HG03175 (cell line): ENCODE measurements at regions not wholly inside any gene's neighbourhood (a gene's known extent, or its start where the extent isn't known, plus 50 kb on each side); places are given as distances from the start of the nearest gene placed in this dataset.
A peak's percentile ranks its signal among the peaks of the same experiment; 100 is the strongest.

Experiments
- ATAC-seq: cut with Tn5 transposase; IDR thresholded peaks from one replicate; pipeline ENCODE4 v1.9.1; 2021; ENCODE audit warnings: mild to moderate bottlenecking, moderate library complexity; ENCODE audit not compliant: unreplicated experiment

DNA sequence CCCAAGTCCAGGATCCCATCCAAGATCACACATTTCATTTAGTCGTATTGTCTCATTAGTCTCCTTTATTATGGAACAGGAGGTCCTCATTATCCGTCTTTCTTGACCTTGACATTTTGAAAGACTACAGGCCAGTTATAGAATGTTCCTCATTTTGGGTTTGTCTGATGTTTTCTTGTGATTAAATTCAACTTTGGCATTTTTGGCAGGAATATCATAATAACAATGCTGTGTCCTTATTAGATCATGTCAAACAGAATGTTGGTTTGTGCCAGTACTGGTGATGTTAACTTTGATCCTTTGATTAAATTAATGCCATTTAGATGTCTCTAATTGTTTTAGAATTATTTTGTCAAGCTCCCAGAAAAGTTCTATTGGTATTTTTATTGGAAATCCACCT, 106.5 kb upstream of the FRY start:
- ATAC-seq = no peak

GRCh38 chr13:31927219-31927653, 104.3 kb upstream of the FRY start:
- ATAC-seq = no peak

- no peak for ATAC-seq
Observed at GRCh38 chr13:31929031-31929770, 102.4 kb upstream of the FRY start.

DNA sequence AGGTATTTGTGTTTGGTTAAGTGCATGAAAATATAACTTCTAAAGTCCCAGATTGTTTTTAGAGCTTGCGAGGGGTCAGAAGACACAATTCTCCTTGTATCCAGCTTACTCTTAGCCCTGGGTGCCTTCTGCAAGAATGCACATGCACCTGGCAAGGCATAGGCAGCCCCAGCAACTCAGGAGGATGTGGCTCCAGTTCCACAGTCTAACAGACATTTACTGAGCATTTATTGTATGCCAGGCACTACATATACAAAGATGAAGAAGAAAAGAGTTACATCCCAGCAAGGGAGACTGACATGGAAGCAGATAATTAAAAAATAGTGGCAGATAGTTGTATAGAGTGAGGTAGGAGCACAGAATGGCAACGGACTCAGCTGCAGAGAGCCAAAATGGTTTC, 101.1 kb upstream of the FRY start:
- peak; percentile 26 for ATAC-seq

DNA sequence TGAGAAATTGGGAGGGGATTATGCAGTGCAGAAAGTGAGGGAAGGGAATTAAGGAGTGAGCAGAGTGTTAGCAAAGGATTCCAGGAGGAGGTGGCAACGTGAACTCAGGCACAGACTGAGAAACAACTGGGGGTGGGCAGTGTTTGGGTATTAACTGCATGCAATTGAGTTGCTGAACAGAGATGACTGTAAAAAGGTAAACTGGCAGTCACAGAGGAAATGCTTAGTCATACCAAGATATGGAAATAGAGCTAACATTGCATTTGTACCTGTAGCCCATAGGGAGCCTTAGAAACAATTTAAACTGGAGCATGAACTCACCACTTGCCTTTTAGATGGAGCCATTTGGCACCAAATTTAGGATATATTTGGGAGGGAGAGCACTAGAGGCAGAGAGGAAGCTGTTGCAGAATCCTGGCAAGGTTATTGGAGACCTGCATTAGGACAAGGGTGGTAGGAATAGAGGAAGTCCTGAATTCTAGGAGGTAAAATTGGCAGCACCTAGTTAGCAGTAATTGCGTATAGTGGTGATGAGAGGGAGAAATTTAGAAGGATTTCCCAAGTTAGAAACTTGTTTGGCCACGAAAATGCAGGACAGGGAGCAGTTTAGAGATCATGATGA, 100.6 kb upstream of the FRY start:
- ATAC-seq = peak; percentile 100

- no peak for ATAC-seq
Observed at GRCh38 chr13:31937436-31937835, 94.1 kb upstream of the FRY start.

DNA sequence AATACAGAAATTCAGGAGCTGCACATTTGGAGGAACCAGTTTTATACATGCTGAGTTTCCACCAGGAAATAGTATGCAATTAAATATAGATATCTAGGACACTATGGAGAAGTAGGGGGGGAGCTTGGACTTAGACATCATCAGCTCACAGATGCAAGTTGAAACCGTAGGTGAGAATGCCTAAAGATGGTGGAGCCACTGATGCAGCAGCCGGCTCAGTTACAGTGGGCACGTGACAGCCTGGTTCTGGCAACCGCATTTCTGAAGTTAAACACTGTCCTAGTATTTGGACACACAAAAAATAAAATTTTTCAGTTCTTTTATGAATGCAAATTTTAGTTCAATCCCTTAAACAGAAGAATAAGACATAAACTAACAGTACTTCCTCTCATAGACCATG, 91.5 kb upstream of the FRY start:
- no peak for ATAC-seq

DNA sequence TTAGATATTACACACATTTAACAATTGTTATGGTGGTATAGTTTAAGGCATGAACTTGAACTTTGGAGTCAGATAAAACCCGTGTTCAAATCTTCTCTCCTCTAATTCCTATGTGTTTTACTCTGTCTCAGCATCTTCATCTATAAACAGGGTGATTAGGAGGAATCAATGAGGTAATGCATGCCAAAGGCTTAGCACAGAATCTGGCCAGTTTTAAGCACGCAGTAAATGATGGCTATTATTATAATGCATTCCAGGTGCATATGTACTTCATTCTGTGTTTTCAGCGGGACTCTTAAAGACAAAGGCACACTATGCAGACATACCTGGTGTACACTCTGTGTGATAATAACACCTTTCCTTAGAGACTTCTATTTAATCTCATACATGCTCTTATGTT, 88.0 kb upstream of the FRY start:
- ATAC-seq = no peak

- ATAC-seq = no peak
Observed at GRCh38 chr13:31944262-31945160, 87.1 kb upstream of the FRY start.

DNA sequence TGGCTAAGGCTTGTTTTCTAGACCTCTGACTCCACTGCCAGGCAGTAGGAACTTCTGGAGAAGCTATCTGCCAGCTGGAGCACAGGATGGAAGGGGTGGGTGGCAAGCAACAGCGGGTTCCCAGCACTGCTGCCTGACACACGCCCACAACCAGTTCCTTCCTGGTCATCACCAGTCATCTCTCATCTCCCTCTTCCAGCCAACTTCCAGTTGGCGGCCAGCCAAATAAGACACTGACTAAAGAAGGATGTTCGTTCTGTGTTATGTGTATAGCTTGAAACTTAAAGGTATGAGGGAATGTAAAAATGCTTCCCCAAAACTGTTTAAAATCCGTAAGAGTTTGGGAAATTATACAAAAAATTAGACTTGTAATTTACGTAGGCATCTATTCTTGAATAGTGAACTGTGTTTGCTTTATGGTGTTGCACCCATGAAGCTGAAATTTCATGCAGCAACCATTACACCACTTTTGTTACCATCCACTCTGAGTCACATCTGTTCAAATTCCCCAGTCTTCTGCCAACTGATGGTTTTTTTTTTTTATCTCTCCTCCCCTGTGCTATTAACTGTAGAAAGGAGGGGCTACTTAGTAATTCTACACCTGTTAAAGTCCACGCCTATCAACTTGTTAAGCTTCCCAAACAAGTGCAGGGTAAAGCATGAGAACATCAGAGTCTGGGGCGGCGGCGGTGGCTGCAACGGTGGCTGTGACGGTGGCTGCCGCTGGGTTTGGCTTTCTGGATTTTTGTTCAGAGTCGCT, 86.2 kb upstream of the FRY start:
- no peak for ATAC-seq

- ATAC-seq = no peak
Observed at GRCh38 chr13:31946091-31946770, 85.3 kb upstream of the FRY start.

DNA sequence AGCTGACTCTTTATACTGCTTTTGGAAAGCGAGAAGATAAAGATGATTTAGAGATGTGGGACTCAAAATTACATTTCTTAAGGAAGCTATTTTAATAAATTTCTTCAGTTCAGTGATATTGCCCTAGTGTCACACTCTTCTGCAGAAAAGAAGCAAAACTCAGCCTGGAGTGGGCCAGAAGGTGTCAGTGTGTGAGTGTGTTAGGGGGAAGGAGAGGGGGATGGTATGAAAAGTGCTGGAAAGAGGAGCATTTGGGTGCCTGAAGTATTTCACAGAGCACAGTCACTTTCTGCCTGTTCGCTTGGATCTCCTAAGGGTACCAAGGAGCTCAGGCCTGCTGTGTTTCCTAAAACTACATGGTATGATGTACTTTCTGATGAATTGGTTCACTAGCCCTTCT, 84.5 kb upstream of the FRY start:
- ATAC-seq = no peak

DNA sequence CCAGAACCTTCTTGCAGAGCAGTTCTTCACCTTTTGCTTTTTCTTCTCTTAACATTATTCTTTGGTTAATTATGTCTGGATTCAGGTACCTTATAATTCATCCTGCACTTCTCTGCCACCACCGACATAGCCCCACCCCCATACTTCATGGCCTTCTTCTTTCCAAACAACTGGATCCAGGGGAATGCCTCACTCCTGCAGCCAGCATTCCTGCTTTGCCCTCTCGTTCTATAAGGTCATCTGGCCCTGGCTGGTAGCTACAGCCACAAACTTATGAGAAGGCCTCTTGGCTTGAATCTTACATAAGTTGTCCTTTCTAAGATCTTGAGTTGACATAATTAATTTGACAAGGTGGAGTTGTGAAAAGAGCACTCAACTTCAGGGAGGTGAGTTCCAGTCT, 84.1 kb upstream of the FRY start:
- no peak for ATAC-seq

DNA sequence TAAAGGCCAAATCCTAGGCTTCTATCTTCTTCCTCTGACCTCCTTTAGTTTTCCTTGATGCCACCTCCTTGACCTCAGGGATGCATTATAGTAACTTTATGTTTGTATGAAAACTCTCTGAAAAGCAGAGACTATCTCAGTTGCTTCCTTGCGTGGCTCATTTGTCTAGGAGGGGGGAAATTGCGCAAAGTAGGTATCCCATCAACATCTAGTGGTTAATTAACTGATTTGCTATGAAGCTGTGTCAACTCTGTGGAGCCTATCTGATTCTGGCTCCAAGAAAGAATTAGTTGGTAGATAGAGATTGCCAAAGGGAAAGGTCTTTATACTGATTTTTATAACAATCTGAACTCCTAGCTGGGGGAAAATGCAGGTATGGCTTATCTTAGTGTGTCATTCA, 82.1 kb upstream of the FRY start:
- ATAC-seq = no peak

DNA sequence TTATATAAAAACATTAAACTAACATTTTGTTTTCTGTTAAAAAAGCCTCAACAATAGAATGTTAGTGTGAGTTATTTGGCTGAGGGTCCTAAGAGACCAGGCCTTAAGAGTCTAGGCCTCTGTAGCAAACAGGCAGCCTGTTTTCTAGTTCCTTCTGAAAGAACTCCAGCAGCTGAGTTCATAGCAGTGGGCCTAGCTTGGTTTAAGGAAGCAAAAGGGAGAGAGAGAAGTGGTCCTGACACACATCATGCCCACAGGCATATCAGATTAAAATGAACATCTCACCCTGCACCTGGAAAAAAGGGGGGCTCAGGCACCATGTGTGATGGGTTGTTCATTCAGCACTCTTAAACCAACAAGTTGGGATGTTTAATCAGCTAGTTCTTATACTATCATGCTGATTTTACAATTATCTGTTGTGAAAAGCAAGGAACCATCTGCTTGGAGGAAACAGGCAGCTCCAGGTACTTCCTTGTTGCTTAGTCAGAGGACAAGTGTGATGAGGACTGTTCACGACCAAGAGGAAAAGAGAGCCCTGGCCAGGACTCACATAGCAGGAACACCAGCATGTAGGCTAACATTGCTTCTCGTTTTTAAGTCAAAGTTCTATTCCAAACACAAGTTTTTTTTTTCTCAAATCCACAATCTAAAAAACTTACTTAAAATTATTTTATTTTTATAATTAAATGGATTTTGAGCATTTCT, 81.3 kb upstream of the FRY start:
- ATAC-seq = no peak

- peak; percentile 92 for ATAC-seq
Observed at GRCh38 chr13:31951215-31951678, 80.3 kb upstream of the FRY start.

- no peak for ATAC-seq
Observed at GRCh38 chr13:31952641-31953380, 78.8 kb upstream of the FRY start.

DNA sequence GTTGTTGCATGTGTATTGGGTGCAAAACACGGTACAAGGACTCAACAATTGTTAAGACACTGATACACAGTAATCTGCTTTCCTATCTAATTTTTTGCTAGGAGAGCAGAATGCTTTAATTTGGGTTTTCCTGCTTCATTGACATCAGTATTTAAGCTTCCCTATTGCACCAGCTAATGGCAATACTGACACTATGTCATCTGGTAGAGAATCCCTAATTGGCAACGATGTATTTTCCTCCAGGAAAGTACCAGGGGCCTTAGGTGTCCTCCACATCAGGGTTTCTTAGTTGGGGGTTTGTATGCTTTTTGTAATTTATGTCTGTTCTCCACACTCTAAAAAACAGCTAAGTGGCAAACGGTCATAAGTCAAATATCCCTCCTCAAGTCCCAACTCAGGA, 76.5 kb upstream of the FRY start:
- no peak for ATAC-seq

DNA sequence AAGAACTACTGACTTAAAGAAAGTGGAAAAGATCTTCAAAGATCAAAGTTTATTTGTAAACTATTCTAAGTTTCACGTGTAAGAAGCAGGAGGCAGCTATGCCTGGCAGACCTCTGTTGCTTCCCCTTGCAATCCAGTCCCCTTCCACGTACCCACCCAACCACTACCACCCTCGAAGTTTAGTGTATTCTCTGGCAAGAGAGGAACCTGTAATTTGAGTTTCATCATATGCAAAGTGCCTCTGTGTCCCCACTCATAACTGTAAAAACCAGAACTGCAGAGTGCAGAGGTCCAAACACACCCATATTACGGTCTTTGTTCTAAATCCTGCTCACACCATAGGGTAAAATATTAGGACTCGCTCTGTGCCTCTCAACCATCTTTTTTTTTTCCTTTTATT, 75.8 kb upstream of the FRY start:
- no peak for ATAC-seq
